Fibroblast of lung (primary cell): ENCODE measurements at regions not wholly inside any gene's neighbourhood (a gene's known extent, or its start where the extent isn't known, plus 50 kb on each side); places are given as distances from the start of the nearest gene placed in this dataset.
A peak's percentile ranks its signal among the peaks of the same experiment; 100 is the strongest.

Experiments
- DNase-seq, 2 donors: peaks; one replicate each; pipeline versions ENCODE4 v3.0.0 to v3.0.0-alpha.2; 2010; ENCODE audit warnings: low read depth in 2 of 2
- H2AFZ ChIP-seq: 2 replicates; pipeline ENCODE4 v1.5.1; 2012; ENCODE audit warnings: low read length, control low read depth, inconsistent platforms
- H3K27ac ChIP-seq: 2 replicates; pipeline ENCODE4 v1.5.1; 2011; ENCODE audit warnings: low read length, control low read depth; ENCODE audit not compliant: insufficient read depth
- H3K27me3 ChIP-seq: 2 replicates; pipeline ENCODE4 v1.5.1; 2011; ENCODE audit warnings: mild to moderate bottlenecking, low read length; ENCODE audit not compliant: control insufficient read depth, insufficient read depth
- H3K36me3 ChIP-seq: 2 replicates; pipeline ENCODE4 v1.5.1; 2011; ENCODE audit warnings: low read length; ENCODE audit not compliant: control insufficient read depth, insufficient read depth
- H3K4me1 ChIP-seq: 2 replicates; pipeline ENCODE4 v1.5.1; 2011; ENCODE audit warnings: low read length; ENCODE audit not compliant: control insufficient read depth, insufficient read depth; ENCODE audit errors: extremely low read depth
- H3K4me2 ChIP-seq: 2 replicates; pipeline ENCODE4 v1.5.1; 2011; ENCODE audit warnings: low read length, control low read depth; ENCODE audit not compliant: insufficient read depth; ENCODE audit errors: extremely low read depth
- H3K4me3 ChIP-seq, 4 experiments: fragments of 200-600 bp in 1 of 4; sonication (generic) in 1 of 4; replicated peaks in 1 of 4; 2 replicates each; pipeline ENCODE4 v1.5.1; 2011 to 2016; ENCODE audit warnings: low read length in 4 of 4, low read depth in 3 of 4, mild to moderate bottlenecking in 3 of 4, control low read depth in 2 of 4, inconsistent platforms in 1 of 4, mixed read lengths in 1 of 4; ENCODE audit not compliant: insufficient read depth in 1 of 4; ENCODE audit errors: control extremely low read depth in 1 of 4
- H3K79me2 ChIP-seq: 2 replicates; pipeline ENCODE4 v1.5.1; 2012; ENCODE audit warnings: mild to moderate bottlenecking, low read length, inconsistent platforms; ENCODE audit not compliant: control insufficient read depth, insufficient read depth
- H3K9ac ChIP-seq: 2 replicates; pipeline ENCODE4 v1.5.1; 2011; ENCODE audit warnings: mild to moderate bottlenecking, low read length, control low read depth; ENCODE audit not compliant: insufficient read depth
- H3K9me3 ChIP-seq: 2 replicates; pipeline ENCODE4 v1.5.1; 2012; ENCODE audit warnings: low read depth, low read length; ENCODE audit not compliant: control insufficient read depth, insufficient read depth
- H4K20me1 ChIP-seq: 2 replicates; pipeline ENCODE4 v1.5.1; 2011; ENCODE audit warnings: low read length; ENCODE audit not compliant: control insufficient read depth, insufficient read depth; ENCODE audit errors: extremely low read depth
- CTCF ChIP-seq, 2 donors: IDR thresholded peaks in 1 of 2; conservative IDR thresholded peaks in 1 of 2; 1 replicate in 1 of 2; 2 replicates in 1 of 2; pipeline ENCODE4 v1.5.1; 2011 to 2012; ENCODE audit warnings: low read length in 2 of 2, control low read depth in 1 of 2, inconsistent platforms in 1 of 2, low read depth in 1 of 2, mild to moderate bottlenecking in 1 of 2
- EZH2 ChIP-seq: IDR thresholded peaks from 2 replicates; pipeline ENCODE4 v1.5.1; 2012; ENCODE audit warnings: low read length, control low read depth, mild to moderate bottlenecking; ENCODE audit errors: missing control alignments

- H3K9ac ChIP-seq: no peak overlapping the region
- TF ChIP-seq CTCF (conservative IDR thresholded peaks at IDR 0.05 in 1 of 2, IDR thresholded peaks at IDR 0.05 in 1 of 2; ENCODE audit: low read depth in 1 of 2, low read length in 2 of 2) (no peak), EZH2 (no peak)
- no peaks in the 10 kb centered on the region for H3K36me3 ChIP-seq
- DNase-seq: no peak
- H2AFZ ChIP-seq: no peak overlapping the region
- H3K4me1 ChIP-seq: no peaks in the 10 kb centered on the region
- H3K27ac ChIP-seq: no peak overlapping the region
- H3K9me3 ChIP-seq: no peaks in the 10 kb centered on the region
- H3K4me2 ChIP-seq: no peak overlapping the region
- H3K27me3 ChIP-seq: no peaks in the 10 kb centered on the region
- no peaks in the 10 kb centered on the region for H3K79me2 ChIP-seq
- no peaks in the 10 kb centered on the region for H4K20me1 ChIP-seq
- H3K4me3 ChIP-seq: no peak overlapping the region
Observed at GRCh38 chr2:67524777-67525176, 127.6 kb downstream of the ETAA1 start.

- no peak overlapping the region for H2AFZ ChIP-seq
- peak; percentile 46 to 96 for DNase-seq
- no peaks in the 10 kb centered on the region for H3K9me3 ChIP-seq
- no peaks in the 10 kb centered on the region for H4K20me1 ChIP-seq
- no peak overlapping the region for H3K4me3 ChIP-seq
- H3K27ac ChIP-seq: no peak overlapping the region
- H3K27me3 ChIP-seq: no peaks in the 10 kb centered on the region
- TF ChIP-seq CTCF (conservative IDR thresholded peaks at IDR 0.05 in 1 of 2, IDR thresholded peaks at IDR 0.05 in 1 of 2; ENCODE audit: low read depth in 1 of 2, low read length in 2 of 2) (no peak), EZH2 (no peak)
- H3K36me3 ChIP-seq: no peaks in the 10 kb centered on the region
- H3K9ac ChIP-seq: no peak overlapping the region
- H3K79me2 ChIP-seq: no peaks in the 10 kb centered on the region
- H3K4me1 ChIP-seq: no peaks in the 10 kb centered on the region
- H3K4me2 ChIP-seq: no peak overlapping the region
Observed at GRCh38 chr2:67526283-67526682, 129.2 kb downstream of the ETAA1 start.

DNA sequence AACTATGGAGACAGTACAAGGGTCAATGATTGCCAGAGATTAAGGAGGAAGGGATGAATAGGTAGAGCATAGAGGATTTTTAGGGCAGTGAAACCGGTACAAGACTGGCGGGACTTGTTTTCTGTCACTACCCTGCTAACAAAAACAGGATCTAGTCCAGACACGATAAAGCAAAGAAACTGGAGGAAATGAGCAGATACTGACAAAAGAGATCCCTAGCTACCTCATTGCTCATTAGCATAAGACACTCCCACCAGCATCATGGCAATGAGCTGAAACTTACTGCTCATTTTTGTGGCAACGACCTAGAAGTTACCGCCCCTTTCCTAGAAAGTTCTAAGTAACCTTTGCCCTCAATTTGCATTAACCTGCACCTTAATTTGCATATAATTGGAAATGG lies 131.2 kb downstream of the ETAA1 start:
- Histone ChIP-seq H3K79me2 (no peaks in the 10 kb centered on the region), H2AFZ (no peak overlapping the region), H3K27ac (no peak overlapping the region), H3K4me1 (no peaks in the 10 kb centered on the region), H4K20me1 (no peaks in the 10 kb centered on the region), H3K4me3 (no peak overlapping the region), H3K27me3 (no peaks in the 10 kb centered on the region), H3K9me3 (no peaks in the 10 kb centered on the region), H3K4me2 (no peak overlapping the region), H3K9ac (no peak overlapping the region), H3K36me3 (no peaks in the 10 kb centered on the region)
- TF ChIP-seq EZH2: no peak
- TF ChIP-seq CTCF (conservative IDR thresholded peaks at IDR 0.05 in 1 of 2, IDR thresholded peaks at IDR 0.05 in 1 of 2; ENCODE audit: low read depth in 1 of 2, low read length in 2 of 2): no peak
- no peak for DNase-seq
